Fibroblast of lung (primary cell): ENCODE measurements at regions not wholly inside any gene's neighbourhood (a gene's known extent, or its start where the extent isn't known, plus 50 kb on each side); places are given as distances from the start of the nearest gene placed in this dataset.

Source experiments
- EZH2 ChIP-seq: IDR thresholded peaks from 2 replicates; pipeline ENCODE4 v1.5.1; 2012; ENCODE audit warnings: low read length, control low read depth, mild to moderate bottlenecking; ENCODE audit errors: missing control alignments
- TF ChIP-seq, protein P1 (sequence below), 2 donors: IDR thresholded peaks in 1 of 2; conservative IDR thresholded peaks in 1 of 2; 1 replicate in 1 of 2; 2 replicates in 1 of 2; pipeline ENCODE4 v1.5.1; 2011 to 2012; ENCODE audit warnings: low read length in 2 of 2, control low read depth in 1 of 2, inconsistent platforms in 1 of 2, low read depth in 1 of 2, mild to moderate bottlenecking in 1 of 2

DNA sequence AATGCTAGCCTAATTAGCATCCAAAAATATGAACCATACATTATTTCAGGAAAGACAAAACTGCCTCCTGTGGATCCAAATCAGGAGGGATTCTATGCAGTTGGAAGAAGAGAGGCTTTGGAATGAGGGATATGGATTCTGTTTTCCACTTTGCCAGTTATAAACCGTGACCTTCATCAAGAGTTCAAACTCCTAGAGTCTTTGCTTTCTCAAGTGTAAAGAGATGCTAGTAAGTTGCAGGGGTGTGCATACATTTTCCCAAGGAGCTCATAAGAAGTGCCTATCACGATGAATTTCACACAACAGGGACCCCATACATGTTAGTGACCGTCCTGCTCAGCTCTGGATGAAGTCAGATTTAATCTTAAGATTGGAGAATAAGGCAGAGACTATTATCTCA lies 542.5 kb downstream of the SOX11 start:
- TF ChIP-seq, protein P1, sequence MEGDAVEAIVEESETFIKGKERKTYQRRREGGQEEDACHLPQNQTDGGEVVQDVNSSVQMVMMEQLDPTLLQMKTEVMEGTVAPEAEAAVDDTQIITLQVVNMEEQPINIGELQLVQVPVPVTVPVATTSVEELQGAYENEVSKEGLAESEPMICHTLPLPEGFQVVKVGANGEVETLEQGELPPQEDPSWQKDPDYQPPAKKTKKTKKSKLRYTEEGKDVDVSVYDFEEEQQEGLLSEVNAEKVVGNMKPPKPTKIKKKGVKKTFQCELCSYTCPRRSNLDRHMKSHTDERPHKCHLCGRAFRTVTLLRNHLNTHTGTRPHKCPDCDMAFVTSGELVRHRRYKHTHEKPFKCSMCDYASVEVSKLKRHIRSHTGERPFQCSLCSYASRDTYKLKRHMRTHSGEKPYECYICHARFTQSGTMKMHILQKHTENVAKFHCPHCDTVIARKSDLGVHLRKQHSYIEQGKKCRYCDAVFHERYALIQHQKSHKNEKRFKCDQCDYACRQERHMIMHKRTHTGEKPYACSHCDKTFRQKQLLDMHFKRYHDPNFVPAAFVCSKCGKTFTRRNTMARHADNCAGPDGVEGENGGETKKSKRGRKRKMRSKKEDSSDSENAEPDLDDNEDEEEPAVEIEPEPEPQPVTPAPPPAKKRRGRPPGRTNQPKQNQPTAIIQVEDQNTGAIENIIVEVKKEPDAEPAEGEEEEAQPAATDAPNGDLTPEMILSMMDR (conservative IDR thresholded peaks at IDR 0.05 in 1 of 2, IDR thresholded peaks at IDR 0.05 in 1 of 2; ENCODE audit: low read depth in 1 of 2, low read length in 2 of 2), result no peak
- TF ChIP-seq EZH2, result no peak
